ENCODE measurements at regions not wholly inside any gene's neighbourhood (a gene's known extent, or its start where the extent isn't known, plus 50 kb on each side); places are given as distances from the start of the nearest gene placed in this dataset.

DNA sequence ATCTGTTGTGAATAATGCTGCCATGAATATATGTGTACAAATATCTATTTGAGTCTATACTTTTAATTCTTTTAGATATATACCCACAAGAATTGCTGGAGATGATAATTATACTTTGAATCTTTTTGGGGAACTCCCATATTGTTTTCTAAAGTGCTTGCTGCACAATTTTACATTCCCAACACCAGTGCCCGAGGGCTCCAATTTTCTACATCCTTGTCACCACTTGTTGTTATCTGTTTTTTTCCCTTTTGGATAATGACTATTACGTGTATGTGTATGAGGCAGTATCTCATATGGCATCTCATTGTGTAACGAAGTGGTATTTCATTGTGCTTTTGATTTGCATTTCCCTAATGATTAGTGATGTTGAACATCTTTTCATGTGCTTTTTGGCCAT lies 127.1 kb downstream of the SUDS3 start:
- Mint-ChIP-seq H3K4me3 (no peak overlapping the region), H3K4me1 (no peaks in the 10 kb centered on the region), H3K27ac (no peak overlapping the region), H3K27me3 (peaks cover 4% of the 10 kb centered on the region), H3K9me3 (ENCODE audit: insufficient read depth) (no peaks in the 10 kb centered on the region)
- H4K20me1 ChIP-seq (ENCODE audit: control insufficient read depth, insufficient read depth, low read length, poor library complexity, severe bottlenecking) = no peaks in the 10 kb centered on the region
- no peaks in the 10 kb centered on the region for H3K4me1 ChIP-seq (ENCODE audit: control insufficient read depth in 2 of 2, insufficient read depth in 2 of 2, low read length in 2 of 2)
- H3K79me2 ChIP-seq (ENCODE audit: control insufficient read depth, insufficient read depth, low read length) = no peaks in the 10 kb centered on the region
- H2AFZ ChIP-seq (ENCODE audit: insufficient read depth, low read depth, low read length, poor library complexity, severe bottlenecking) = no peak overlapping the region
- no peak overlapping the region for H3K27ac ChIP-seq (ENCODE audit: low read length in 2 of 2)
- no peaks in the 10 kb centered on the region for H3K27me3 ChIP-seq (replicated peaks in 1 of 4; ENCODE audit: control extremely low read depth in 1 of 4, control insufficient read depth in 3 of 4, insufficient read depth in 4 of 4, low read length in 3 of 4)
- H3K36me3 ChIP-seq (replicated peaks in 1 of 2; ENCODE audit: control extremely low read depth in 1 of 2, control insufficient read depth in 1 of 2, extremely low read depth in 1 of 2, insufficient read depth in 2 of 2, low read length in 1 of 2) = no peaks in the 10 kb centered on the region
- no peaks in the 10 kb centered on the region for H3K9me3 ChIP-seq (ENCODE audit: control extremely low read depth in 1 of 3, control insufficient read depth in 2 of 3, insufficient read depth in 1 of 3, low read length in 2 of 3)
- intact Hi-C loops (cut with micrococcal nuclease) = no loop called here
- 90% methylated on average over 1 of the region's 3 CpGs for WGBS (ENCODE audit: insufficient coverage)
- H3K9ac ChIP-seq (ENCODE audit: low read length) = no peak overlapping the region
- no peak overlapping the region for H3K4me2 ChIP-seq (replicated peaks; ENCODE audit: low read depth, low read length, poor library complexity, severe bottlenecking)
- ChIA-PET POLR2A (no interaction called here), CTCF (no interaction called here)
- TF ChIP-seq, protein P1, sequence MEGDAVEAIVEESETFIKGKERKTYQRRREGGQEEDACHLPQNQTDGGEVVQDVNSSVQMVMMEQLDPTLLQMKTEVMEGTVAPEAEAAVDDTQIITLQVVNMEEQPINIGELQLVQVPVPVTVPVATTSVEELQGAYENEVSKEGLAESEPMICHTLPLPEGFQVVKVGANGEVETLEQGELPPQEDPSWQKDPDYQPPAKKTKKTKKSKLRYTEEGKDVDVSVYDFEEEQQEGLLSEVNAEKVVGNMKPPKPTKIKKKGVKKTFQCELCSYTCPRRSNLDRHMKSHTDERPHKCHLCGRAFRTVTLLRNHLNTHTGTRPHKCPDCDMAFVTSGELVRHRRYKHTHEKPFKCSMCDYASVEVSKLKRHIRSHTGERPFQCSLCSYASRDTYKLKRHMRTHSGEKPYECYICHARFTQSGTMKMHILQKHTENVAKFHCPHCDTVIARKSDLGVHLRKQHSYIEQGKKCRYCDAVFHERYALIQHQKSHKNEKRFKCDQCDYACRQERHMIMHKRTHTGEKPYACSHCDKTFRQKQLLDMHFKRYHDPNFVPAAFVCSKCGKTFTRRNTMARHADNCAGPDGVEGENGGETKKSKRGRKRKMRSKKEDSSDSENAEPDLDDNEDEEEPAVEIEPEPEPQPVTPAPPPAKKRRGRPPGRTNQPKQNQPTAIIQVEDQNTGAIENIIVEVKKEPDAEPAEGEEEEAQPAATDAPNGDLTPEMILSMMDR (IDR thresholded peaks at IDR 0.05) = no peak
- no peak for TF ChIP-seq EZH2 (IDR thresholded peaks at IDR 0.05; ENCODE audit: borderline replicate concordance, insufficient read depth, low read depth, low read length, poor library complexity, severe bottlenecking)
- no peak for ATAC-seq (ENCODE audit: low read depth)
- DNase-seq = no peak
- no peak overlapping the region for H3K4me3 ChIP-seq (ENCODE audit: control extremely low read depth in 1 of 5, extremely low read depth in 1 of 5, insufficient read depth in 1 of 5, low read depth in 2 of 5, low read length in 4 of 5)

GRCh38 chr12:118512669-118513068 lies 136.3 kb downstream of the SUDS3 start:
- H3K9me3 Mint-ChIP-seq (ENCODE audit: insufficient read depth) = peaks cover 8% of the 10 kb centered on the region
- intact Hi-C loops (cut with micrococcal nuclease) = no loop called here
- ChIA-PET CTCF (interaction anchor here (0.6 kb wide), 1 partner anchor 600 kb away, joined by 3 read pairs; no protein-coding TSS in a partner anchor), POLR2A (no interaction called here)
- TF ChIP-seq EZH2 (IDR thresholded peaks at IDR 0.05; ENCODE audit: borderline replicate concordance, insufficient read depth, low read depth, low read length, poor library complexity, severe bottlenecking) = no peak
- TF ChIP-seq, protein P1 (IDR thresholded peaks at IDR 0.05) = no peak
- no peak overlapping the region for H3K27ac ChIP-seq (ENCODE audit: low read length in 2 of 2)
- no peaks in the 10 kb centered on the region for H3K36me3 ChIP-seq (replicated peaks in 1 of 2; ENCODE audit: control extremely low read depth in 1 of 2, control insufficient read depth in 1 of 2, extremely low read depth in 1 of 2, insufficient read depth in 2 of 2, low read length in 1 of 2)
- H3K4me1 ChIP-seq (ENCODE audit: control insufficient read depth in 2 of 2, insufficient read depth in 2 of 2, low read length in 2 of 2) = no peaks in the 10 kb centered on the region
- no peak overlapping the region for H3K4me3 ChIP-seq (ENCODE audit: control extremely low read depth in 1 of 5, extremely low read depth in 1 of 5, insufficient read depth in 1 of 5, low read depth in 2 of 5, low read length in 4 of 5)
- peaks cover 0 to 6% (median 0%) of the 10 kb centered on the region in 3 donors for H3K9me3 ChIP-seq (ENCODE audit: control extremely low read depth in 1 of 3, control insufficient read depth in 2 of 3, insufficient read depth in 1 of 3, low read length in 2 of 3)
- no peaks in the 10 kb centered on the region for H4K20me1 ChIP-seq (ENCODE audit: control insufficient read depth, insufficient read depth, low read length, poor library complexity, severe bottlenecking)
- H3K4me1 Mint-ChIP-seq = no peaks in the 10 kb centered on the region
- peaks cover 6% of the 10 kb centered on the region for H3K27me3 Mint-ChIP-seq
- no peak overlapping the region for H3K9ac ChIP-seq (ENCODE audit: low read length)
- H3K27ac Mint-ChIP-seq = no peak overlapping the region
- H2AFZ ChIP-seq (ENCODE audit: insufficient read depth, low read depth, low read length, poor library complexity, severe bottlenecking) = no peak overlapping the region
- H3K79me2 ChIP-seq (ENCODE audit: control insufficient read depth, insufficient read depth, low read length) = no peaks in the 10 kb centered on the region
- no peak overlapping the region for H3K4me3 Mint-ChIP-seq
- no peak for ATAC-seq (ENCODE audit: low read depth)
- no peaks in the 10 kb centered on the region for H3K27me3 ChIP-seq (replicated peaks in 1 of 4; ENCODE audit: control extremely low read depth in 1 of 4, control insufficient read depth in 3 of 4, insufficient read depth in 4 of 4, low read length in 3 of 4)
- WGBS (ENCODE audit: insufficient coverage) = no CpG with 5 or more reads among the region's 5 CpGs
- no peak for DNase-seq
- no peak overlapping the region for H3K4me2 ChIP-seq (replicated peaks; ENCODE audit: low read depth, low read length, poor library complexity, severe bottlenecking)
